Epidermal melanocyte (primary cell): ENCODE measurements at regions not wholly inside any gene's neighbourhood (a gene's known extent, or its start where the extent isn't known, plus 50 kb on each side); places are given as distances from the start of the nearest gene placed in this dataset.
"Not testable (repeated sequence)": the region's sequence is repeated elsewhere in the genome, so short reads cannot be mapped to it uniquely, and the experiment has no call there.

Experiments
- DNase-seq: peaks from one replicate; pipeline ENCODE4 v3.0.0; 2011; ENCODE audit warnings: low spot score; ENCODE audit not compliant: insufficient read length

GRCh38 chr15:20346082-20346805, 195.4 kb downstream of the GOLGA6L6 start:
- no peak for DNase-seq

DNA sequence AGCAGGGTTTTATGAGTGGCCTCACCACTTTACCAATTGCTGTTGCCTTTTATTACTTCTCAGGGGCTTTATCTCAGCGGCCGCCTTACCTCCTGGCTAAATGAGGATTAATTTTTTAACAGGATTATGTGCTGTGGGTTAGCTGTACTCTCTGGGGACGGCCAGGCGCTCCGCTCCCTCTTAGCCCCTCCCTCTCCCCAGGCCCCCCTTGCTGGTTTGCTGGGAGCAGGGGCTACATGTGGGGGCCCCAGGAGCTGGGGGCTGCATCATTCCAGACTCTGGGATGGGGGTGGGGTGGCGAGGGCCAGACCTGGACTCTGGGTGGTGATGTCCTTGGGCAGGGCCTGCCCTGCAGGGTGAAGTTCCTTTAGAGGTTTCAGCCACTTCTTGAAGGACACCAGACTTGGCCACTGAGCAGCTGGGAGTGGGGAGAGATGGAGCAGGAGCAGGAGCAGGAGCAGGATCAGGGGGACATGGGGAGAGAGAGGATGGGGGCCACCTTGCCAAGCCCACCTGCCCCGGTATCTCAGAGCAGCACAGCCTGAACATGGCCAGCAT, 196.1 kb downstream of the GOLGA6L6 start:
- DNase-seq: no peak

DNA sequence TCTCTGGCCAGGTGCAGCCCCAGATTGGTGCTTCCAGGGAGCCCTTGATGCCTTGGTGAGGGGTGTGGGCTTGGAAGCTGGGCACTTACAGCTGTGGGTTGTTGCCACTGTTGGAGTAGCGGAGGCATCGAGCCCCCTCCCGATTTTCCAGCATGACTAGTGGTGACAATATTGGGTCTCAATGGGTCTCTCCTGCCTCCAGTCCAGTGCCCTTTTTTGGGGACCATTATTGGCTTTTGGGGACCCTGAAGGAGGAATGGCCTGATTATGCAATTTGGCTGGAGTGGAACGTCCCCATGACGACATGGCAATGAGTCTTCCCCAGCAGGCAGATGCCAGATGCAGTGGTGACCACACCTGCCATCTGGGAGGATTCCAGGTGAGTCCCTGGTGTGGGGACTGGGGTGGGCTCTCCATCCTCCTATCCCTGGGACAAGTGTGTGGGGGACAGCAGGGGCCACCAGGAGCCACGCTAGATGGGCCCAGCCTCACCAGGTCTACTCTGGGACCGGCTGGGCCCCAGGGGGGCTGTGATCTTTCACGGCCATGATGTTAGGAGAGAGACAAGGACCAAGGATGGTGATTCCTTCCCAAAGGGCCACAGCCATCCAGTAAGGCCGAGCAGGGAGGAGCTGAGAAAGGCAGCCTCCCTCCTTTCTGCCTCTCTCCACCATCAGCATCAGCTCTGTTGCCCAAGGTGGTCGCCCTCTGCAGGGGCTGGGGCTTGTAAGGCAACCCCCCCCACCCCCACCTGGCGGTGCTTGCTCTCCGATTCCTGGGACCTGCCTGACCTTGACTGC, 196.8 kb downstream of the GOLGA6L6 start:
- DNase-seq: no peak

GRCh38 chr15:20343395-20344211, 198.0 kb downstream of the GOLGA6L6 start:
- DNase-seq: not testable (repeated sequence)

DNA sequence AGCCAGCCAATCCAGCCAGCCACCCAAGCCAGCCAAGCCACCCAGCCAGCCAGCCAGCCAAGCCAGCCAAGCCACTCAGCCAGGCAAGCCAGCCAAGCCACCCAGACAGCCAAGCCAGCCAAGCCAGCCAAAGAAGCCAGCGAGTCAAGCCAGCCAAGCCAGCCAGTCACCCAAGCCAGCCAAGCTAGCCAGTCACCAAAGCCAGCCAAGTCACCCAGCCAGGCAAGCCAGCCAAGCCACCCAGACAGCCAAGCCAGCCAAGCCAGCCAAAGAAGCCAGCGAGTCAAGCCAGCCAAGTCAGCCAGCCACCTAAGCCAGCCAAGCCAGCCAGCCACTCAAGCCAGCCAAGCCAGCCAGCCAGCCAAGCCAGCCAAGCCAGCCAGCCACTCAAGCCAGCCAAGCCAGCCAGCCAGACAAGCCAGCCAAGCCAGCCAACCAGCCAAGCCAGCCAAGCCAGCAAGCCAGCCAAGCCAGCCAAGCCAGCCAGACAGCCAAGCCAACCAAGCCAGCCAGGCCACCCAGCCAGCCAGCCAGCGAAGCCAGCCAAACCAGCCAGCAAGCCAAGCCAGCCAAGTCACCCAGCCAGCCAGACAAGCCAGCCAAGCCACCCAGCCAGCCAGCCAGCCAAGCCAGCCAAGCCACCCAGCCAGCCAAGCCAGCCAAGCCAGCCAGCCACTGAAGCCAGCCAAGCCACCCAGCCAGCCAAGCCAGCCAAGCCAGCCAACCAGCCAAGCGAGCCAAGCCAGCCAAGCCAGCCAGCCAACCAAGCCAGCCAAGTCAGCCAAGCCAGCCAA, 198.8 kb downstream of the GOLGA6L6 start:
- not testable (repeated sequence) for DNase-seq

DNA sequence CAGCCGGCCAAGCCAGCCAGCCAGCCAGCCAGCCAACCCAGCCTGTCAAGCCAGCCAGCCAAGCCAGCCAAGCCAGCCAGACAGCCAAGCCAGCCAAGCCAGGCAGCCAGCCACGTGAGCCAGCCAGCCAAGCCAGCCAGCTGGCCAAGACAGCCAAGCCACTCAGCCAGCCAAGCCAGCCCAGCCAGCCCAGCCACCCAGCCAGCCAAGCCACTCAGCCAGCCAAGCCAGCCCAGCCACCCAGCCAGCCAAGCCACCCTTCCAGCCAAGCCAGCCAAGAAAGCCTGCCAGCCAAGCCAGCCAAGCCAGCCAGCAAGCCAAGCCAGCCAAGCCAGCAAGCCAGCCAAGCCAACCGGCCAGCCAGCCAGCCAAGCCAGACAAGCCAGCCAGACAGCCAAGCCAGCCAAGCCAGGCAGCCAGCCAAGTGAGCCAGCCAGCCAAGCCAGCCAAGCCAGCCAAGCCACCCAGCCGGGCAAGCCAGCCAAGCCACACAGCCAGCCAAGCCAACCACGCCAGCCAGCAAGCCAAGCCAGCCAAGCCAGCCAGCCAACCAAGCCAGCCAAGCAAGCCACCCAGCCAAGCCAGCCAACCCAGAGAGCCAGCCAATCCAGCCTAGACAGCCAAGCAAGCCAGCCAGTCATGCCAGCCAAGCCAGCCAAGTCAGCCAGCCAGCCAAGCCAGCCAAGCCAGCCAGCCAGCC, 199.5 kb downstream of the GOLGA6L6 start:
- DNase-seq: no peak

- DNase-seq: no peak
Measured at GRCh38 chr15:20340931-20341661, 200.5 kb downstream of the GOLGA6L6 start.

- DNase-seq: no peak
Measured at GRCh38 chr15:20340331-20340811, 201.2 kb downstream of the GOLGA6L6 start.

GRCh38 chr15:20339086-20339791, 202.4 kb downstream of the GOLGA6L6 start:
- not testable (repeated sequence) for DNase-seq

DNA sequence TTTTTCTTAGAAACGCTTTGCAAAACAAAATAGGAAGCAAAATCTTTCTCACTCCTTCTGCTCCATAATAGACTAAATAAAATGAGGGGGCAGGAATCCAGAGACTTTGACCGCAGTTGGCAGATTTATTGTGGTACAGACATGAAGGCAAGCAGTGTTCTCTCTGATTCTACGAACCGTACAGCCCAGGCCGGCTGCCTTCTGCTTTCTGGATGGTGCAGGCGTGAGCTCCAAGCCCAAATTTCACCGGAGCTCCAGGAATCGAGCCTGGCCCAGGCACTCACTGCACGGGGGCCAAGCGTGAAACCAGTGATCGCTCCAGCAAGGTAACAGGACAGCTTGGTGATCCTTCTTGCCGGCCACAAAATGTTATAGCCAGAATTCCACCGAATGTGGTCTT, 202.9 kb downstream of the GOLGA6L6 start:
- DNase-seq: not testable (repeated sequence)

- not testable (repeated sequence) for DNase-seq
Measured at GRCh38 chr15:20337238-20337637, 204.4 kb downstream of the GOLGA6L6 start.

GRCh38 chr15:20334451-20334850, 207.1 kb downstream of the GOLGA6L6 start:
- not testable (repeated sequence) for DNase-seq

- DNase-seq: not testable (repeated sequence)
Measured at GRCh38 chr15:20325751-20326150, 215.8 kb downstream of the GOLGA6L6 start.

DNA sequence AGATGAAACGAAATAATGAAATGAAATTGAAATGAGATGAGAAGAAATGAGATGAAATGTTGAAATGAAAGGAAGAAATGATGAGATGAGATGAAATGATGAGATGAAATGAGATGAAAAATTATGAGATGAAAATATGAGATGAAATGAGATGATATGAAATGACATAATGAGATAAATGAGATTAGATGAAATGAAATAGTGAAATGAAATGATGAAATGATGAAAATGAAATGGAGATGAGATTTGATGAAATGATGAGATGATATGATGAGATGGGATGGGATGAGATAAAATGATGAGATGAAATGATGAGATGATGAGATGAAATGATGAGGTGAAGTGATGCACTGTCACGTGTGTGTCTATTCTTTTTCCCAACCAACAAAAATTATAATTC, 224.5 kb downstream of the GOLGA6L6 start:
- not testable (repeated sequence) for DNase-seq

DNA sequence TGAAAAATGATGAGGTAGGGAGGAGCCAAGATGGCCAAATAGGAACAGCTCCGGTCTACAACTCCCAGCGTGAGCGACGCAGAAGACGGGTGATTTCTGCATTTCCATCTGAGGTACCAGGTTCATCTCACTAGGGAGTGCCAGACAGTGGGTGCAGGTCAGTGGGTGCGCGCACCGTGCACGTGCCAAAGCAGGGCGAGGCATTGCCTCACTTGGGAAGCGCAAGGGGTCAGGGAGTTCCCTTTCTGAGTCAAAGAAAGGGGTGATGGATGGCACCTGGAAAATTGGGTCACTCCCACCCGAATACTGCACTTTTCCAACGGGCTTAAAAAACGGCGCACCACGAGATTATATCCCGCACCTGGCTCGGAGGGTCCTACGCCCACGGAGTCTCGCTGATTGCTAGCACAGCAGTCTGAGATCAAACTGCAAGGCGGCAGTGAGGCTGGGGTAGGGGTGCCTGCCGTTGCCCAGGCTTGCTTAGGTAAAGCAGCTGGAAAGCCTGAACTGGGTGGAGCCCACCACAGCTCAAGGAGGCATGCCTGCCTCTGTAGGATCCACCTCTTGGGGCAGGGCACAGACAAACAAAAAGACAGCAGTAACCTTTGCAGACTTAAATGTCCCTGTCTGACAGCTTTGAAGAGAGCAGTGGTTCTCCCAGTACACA, 230.5 kb downstream of the GOLGA6L6 start:
- not testable (repeated sequence) for DNase-seq

DNA sequence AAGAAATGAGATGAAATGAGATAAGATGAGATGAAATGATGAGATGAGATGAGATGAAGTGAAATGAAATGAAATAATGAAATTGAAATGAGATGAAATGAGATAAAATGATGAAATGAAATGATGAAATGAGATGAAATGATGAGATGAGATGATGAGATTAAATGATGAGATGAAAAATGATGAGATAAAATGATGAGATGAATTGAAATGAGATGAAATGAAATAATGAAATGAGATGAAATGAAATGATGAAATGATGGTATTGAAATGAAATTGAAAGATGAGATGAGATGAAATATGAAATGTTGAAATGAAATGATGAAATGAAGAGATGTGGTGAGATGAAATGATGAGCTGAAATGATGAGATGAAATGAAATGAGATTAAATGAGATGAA, 231.0 kb downstream of the GOLGA6L6 start:
- DNase-seq: no peak

DNA sequence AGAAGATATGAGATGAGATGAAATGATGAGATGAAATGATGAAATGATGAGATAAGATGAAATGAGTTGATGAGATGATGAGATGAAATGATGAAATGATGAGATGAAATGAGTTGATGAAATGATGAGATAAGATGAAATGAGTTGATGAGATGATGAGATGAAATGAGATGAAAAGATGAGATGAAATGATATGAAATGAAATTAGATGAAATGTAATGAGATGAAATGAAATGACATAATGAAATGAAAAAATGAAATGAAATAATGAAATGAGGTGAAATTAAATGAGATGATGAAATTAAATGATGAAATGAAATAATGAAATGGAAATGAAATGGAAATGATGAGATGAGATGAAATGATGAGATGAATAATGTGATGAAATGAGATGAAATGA, 231.6 kb downstream of the GOLGA6L6 start:
- not testable (repeated sequence) for DNase-seq

GRCh38 chr15:20309395-20309794, 232.2 kb downstream of the GOLGA6L6 start:
- not testable (repeated sequence) for DNase-seq
